Stimulated activated CD8-positive, alpha-beta memory T cell treated with anti-CD3 and anti-CD28 coated beads, Interleukin-4, amount 100 ng/mL, for 1 hour (primary cell): ENCODE measurements at regions not wholly inside any gene's neighbourhood (a gene's known extent, or its start where the extent isn't known, plus 50 kb on each side); places are given as distances from the start of the nearest gene placed in this dataset.
"Not testable (repeated sequence)": the region's sequence is repeated elsewhere in the genome, so short reads cannot be mapped to it uniquely, and the experiment has no call there.

Experiments used
- DNase-seq, 2 donors: peaks; one replicate each; pipeline ENCODE4 v3.0.0-alpha.2; 2020; ENCODE audit warnings: low read depth in 2 of 2, low spot score in 1 of 2

- no peak for DNase-seq
These were observed 616.5 kb upstream of the CITED2 start for GRCh38 chr6:139990856-139991465.

GRCh38 chr6:139990026-139990686 lies 615.7 kb upstream of the CITED2 start:
- DNase-seq: no peak

DNA sequence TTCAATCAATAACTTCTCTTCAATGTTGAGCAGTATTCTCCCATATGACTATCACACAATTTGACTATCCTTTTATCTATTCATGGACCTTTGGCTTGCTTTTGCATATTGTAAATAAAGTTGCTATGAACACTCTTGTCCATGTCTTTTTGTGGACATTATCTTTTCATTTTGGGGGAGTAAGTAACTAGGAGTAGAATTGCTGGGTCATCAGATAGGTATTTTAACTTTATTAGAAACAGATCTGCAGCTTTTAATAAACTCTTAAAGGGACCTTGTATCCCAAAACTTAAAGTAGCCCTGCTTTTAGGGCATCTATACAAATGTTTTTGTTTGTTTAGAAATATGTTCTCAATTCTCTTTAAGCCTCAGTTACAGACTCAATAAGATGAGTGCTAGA lies 614.2 kb upstream of the CITED2 start:
- DNase-seq: no peak

- DNase-seq: no peak
These were observed 612.6 kb upstream of the CITED2 start for GRCh38 chr6:139987091-139987490.

DNA sequence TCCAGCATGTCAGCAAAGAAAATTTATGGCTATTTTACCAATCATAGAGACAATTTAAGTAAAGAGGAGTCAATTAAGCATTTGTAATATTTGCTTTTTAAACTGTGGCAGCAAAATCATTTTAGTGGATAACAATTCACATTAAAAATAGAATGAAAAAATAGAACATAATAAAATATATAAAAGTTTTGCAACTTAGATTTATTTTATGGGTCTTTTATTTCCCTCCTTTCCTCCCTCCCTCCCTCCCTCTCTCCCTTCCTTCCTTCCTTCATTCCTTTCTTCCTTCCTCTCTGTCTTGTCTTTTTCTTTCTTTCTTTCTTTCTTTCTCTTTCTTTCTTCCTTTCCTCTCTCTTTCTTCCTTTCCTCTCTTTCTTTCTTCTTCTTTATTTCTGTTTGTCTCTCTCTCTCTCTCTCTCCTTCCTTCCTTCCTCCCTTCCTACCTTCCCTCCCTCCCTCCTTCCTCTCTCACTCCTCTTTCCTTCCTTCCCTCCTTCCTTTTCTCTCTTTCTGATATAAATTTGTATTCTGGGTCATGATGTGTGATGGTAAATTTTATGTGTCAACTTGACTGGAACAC lies 610.9 kb upstream of the CITED2 start:
- no peak for DNase-seq

DNA sequence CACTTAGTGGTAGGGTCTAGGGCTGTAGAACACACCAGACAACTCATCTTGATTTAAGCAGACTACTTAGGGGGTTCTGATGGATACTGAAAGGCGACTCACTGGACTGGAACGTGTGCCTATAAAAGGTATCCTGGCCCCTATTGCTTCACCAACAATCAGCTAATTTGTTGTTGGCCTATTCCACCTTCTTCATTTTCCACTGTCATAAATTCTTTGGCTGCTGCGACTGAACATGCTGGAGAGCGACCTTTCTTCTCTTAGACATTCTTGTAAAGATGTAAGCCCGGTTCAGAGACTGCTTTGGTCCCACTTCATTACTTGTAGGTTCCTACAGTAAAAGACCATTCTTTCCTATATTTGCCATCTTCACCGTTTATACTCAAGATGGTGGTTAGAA lies 609.9 kb upstream of the CITED2 start:
- DNase-seq: no peak

GRCh38 chr6:139983555-139984276 lies 609.3 kb upstream of the CITED2 start:
- DNase-seq: no peak

DNA sequence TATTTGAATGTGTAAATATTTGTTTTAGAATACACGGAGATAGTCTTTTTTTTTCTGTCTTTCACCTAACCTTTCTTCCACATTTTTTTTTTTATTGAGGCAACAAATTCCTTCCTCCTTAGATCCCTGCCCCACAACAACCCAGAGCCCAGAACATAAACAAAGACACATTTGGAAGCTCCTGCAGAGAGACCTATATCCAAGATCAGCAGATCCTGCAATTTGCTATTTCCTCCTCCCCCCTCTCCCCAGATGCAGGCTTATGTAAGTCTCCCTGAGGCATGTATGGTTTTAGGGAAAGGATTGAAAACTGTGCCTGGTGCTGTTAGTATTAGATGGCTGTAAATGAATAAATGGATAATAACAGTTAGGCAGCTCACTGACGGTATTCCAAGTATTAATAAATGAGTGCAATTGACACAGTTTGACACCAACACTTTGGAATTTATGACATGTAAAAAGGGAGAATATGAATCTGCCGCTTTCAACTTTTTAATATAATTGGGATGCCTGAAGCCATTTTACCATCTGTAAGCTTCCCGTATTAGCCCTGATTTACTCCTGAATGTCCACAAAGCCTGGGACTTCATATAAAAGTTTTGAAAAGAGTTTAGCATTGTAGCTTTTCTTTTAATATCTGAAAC lies 608.3 kb upstream of the CITED2 start:
- DNase-seq: no peak

DNA sequence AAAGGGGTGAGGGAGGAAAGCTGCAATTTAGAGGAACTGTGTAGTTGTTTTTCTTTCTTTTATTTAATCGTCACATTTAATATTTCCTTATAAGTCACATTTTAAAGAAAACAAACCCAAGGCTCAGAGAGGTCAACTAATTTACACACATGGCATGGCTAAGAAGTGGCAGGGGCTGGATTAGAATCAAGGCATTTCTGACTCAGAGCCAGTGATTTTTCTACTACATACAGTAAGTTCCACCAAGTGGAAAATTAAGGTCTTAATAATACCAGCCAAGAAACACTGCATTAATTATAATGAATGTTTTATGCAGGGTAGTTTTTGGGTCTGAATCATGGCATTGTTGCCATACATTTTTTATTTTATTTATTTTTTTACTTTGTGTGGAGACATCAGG lies 607.7 kb upstream of the CITED2 start:
- no peak for DNase-seq

GRCh38 chr6:139981768-139982181 lies 607.3 kb upstream of the CITED2 start:
- DNase-seq: no peak

DNA sequence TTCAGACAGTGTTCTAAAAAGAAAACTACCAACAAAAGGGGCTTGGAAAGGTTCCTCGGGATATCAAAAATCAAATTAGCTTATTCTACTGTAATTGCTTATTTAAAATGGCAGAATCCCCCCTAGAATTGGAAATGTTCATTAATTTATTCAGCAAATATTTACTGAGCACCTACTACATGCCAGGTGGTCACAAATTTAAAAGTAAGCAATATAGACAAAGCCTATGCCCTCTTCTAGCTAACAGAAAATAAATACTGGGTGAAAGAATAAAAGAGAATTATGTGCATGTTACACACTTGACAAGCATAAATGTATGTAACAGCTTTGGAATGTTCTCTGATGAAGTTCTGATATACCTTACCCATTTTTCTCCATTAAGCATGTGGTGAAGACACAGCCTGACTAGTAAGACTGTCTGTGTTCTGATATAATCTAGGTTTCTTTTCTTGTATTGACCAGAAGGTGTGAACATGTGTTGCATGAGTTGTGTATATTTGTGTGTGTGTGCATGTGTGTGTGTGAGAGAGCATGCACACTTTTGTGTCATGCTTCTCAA lies 606.7 kb upstream of the CITED2 start:
- no peak for DNase-seq

DNA sequence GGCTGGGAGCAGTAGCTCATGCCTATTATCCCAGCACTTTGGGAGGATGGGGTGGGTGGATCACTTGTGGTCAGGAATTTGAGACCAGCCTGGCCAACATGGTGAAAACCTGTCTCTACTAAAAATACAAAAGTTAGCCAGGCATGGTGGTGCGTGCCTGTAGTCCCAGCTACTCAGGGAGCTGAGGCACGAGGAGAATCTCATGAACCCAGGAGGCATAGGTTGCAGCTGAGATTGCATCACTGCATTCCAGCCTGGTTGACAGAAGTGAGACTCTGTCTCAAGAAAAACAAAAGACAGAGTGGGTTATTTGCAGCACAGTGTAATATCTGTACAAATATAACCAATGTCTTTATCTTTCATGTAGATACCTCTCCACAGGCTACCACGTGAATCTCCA lies 606.2 kb upstream of the CITED2 start:
- DNase-seq: not testable (repeated sequence)

GRCh38 chr6:139979021-139979725 lies 604.7 kb upstream of the CITED2 start:
- DNase-seq: no peak

GRCh38 chr6:139977887-139978332 lies 603.5 kb upstream of the CITED2 start:
- DNase-seq: no peak

GRCh38 chr6:139973669-139974344 lies 599.4 kb upstream of the CITED2 start:
- no peak for DNase-seq

DNA sequence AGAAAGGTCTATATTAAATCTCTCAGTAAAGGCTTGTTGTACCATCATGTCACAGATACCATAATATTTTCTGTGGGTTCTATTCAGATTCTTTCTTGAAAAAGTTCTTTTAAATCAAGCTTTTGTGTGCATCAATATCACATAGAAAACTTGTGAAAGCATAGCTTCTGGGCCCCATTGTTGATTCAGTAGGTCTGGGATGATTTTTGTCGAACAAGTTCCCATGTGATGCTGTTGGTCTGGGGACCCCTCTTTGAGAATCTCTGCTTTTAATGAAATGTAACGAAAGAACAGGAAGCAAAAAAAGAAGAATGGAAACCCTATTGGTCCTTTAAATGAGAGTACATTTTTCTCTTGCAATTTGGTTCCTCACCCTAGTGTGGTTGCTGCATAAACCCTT lies 597.7 kb upstream of the CITED2 start:
- DNase-seq: no peak

DNA sequence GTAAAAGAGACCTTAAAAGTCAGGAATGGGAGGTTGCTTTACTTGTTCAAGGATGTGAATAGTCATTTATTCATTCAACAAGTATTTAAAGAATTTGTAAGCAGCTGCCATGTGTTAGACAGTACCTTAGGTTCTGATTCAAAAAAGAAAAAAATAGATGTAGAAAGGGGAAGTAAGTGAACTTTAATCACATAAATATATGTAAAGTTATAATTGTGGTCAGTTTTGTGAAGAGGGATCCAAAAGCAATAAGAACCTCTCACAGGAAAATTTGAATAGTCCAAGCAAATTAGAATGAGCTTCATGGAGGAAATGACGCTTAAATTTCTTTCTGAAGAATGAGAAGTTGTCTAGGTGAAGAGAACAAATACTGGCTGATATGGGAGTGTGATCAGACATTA lies 596.1 kb upstream of the CITED2 start:
- DNase-seq: no peak

GRCh38 chr6:139967497-139967896 lies 593.0 kb upstream of the CITED2 start:
- no peak for DNase-seq

DNA sequence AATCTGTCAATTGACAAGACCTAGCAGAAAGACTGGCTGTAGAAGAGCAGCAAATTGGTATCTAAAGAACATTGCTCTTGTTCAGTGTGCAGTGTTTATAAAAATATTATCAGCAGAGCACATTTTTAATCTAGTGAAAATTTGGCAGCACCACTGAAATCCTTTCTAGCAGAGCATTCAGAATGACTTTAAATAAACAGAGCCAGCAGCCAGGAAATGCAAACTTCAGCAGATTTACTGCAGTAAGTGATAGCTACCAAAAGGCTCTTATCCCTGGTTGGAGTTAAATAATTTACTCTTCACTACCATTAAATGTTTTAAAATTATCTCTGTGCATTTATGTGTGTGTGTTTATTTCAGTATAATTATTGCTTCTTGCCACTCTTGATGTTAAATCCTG lies 590.9 kb upstream of the CITED2 start:
- no peak for DNase-seq

DNA sequence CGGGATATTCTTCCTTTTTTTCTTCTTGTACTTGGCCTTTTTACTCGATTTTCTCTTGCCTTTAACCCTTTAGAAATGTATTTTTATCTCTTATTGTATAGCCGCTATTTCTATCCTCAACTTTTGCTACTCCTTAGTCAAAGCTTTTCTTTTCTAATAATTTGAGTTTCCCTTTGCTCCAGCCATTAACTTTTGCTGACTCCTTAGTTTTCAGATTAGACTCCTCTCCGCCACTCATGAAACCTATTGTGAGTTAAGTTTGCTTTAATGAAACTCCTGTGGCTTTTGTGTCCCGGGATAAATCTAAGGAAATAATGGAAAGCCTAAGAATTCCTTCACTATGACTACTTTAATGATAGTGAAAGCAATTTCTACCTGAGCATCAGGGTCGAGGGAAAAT lies 590.3 kb upstream of the CITED2 start:
- no peak for DNase-seq
